ENCODE measurements at regions not wholly inside any gene's neighbourhood (a gene's known extent, or its start where the extent isn't known, plus 50 kb on each side); places are given as distances from the start of the nearest gene placed in this dataset.

- peak; percentile 45 for DNase-seq (ENCODE audit: low read depth)
Measured at GRCh38 chr9:36728651-36729520, 156.2 kb downstream of the MELK start.

GRCh38 chr9:36729906-36730305 lies 157.2 kb downstream of the MELK start:
- no peak for DNase-seq (ENCODE audit: low read depth)

- no peak for DNase-seq (ENCODE audit: low read depth)
Measured at GRCh38 chr9:36730414-36730813, 157.7 kb downstream of the MELK start.

DNA sequence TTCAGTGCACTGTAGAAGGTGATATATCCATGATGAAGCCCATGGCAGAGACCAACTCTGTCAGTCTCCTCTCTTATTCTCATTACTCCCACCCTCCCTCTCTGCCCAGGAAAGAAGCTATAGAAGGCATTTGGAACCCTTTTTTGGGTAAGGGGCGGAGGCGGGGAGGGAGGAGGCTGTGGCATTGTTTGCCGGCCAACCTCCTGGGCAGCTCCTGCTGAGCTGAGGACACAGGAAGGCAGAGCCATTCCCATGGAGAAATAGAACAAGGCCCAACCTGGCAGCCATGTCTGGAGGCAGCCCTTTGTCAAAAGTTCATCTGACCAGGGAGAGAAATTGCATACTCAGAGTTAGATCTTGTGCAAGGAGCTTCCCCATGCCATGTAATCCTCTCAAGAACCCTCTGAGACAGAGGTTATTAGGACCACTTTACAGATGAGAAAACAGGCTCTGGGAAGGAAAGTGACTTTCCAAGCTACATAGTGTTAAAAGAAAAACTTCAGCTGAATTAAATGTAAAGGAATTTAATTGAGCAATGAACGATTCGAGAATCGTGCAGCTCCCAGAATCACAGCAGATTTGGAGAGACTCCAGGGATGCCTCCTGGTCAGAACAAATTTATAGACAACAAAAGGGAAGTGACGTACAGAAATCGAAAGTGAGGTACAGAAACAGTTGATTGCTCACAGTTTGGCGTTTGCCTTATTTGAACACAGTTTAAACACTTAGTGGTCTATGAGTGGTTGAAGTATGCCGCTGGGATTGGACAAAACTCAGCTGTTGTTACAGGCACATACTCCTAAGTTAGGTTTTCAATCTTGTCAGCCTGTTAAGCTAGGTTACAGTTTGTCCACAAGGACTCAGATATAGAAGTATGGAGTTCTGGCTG lies 158.6 kb downstream of the MELK start:
- DNase-seq (ENCODE audit: low read depth) = no peak

- no peak for DNase-seq (ENCODE audit: low read depth)
Measured at GRCh38 chr9:36734737-36735136, 162.0 kb downstream of the MELK start.

DNA sequence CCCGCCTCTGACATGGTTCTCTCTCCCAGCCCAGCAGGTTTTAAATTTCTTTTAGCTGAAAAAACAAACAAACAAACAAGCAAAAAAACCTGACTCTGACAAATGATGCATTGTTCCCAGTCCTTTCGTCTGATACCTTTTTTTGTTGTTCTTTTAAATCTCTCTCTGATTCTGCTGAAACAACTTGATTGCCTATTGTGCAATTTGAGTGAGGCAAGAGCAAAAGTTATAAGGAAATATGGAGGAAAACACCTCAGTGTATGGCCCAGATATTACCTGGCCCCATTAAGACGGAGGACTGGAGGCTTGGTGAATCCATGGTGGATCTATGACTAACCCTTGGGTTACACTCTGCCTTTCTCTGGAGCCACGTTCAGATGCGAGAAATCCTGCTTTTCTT lies 164.0 kb downstream of the MELK start:
- DNase-seq (ENCODE audit: low read depth) = no peak

DNA sequence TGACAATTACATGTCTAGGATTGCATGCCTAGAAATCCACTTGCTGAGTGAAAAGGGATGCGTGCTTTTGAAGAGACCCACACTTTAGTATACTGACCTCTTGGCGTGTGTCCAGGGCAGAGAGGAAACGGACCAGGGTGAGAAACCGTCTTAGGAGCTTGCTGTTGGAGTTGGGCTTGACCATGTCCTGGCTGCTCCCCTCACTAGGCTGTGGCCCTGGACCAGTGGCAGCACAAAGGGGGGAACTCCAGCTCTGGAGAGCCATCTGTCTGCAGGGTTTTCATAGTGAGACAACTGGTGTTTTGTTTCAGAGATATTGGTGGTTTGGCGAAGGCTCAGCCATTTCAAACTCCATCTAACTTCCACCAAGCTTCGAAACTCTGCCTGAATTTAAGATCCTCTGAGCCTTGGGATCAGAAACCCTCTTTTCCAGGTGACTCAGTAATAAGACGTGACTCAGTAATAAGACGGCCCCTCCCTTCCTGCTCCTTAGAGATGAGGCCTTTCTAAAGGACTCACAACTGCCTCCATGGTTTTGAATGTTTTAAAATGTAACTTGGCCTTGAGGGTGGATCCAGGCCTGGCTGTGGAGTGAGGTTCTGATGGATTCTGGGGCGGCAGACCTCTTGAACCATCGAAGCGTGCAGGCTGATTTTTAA lies 165.8 kb downstream of the MELK start:
- no peak for DNase-seq (ENCODE audit: low read depth)

- DNase-seq (ENCODE audit: low read depth) = no peak
Measured at GRCh38 chr9:36739373-36740116, 166.8 kb downstream of the MELK start.

DNA sequence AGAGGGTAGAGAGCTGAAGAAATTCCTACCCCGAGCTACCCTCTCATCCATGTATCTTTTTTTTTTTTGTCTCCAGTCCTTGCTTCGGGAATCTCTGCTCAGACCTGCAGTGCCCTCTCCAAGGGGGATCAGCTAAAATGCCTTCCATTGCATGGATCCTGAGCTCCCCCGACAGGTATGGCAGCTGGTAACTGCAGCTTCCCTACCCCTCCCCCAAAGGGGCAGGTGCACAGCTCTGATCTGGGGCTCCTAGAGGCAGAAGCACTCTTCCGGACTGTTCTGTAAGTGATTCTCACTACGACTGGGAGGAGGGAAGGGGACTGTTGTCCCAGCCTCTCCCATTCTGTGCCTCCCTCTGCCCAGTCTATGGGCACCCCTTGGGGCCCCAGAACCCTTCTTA lies 169.6 kb downstream of the MELK start:
- DNase-seq (ENCODE audit: low read depth) = no peak

DNA sequence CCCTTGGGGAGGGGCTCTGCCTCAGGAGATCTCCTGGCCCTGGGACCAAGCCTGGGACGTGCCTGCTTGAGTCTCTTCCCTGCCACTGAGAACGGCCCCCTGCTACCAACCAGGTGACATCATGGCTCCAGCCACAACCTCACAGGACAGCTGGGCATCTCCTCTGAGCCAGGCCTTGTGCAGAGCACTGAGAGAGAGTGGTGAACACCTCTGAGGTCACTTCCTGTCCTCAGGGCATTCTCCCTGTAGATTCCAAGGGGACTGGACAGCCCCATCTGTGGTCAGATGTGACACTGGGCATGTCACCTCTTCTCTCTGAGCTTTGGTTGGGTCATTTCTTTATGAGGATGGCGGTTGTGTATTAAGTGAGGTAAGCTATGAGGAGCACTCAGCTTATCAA lies 172.0 kb downstream of the MELK start:
- no peak for DNase-seq (ENCODE audit: low read depth)

GRCh38 chr9:36745977-36746376 lies 173.3 kb downstream of the MELK start:
- DNase-seq (ENCODE audit: low read depth) = no peak

GRCh38 chr9:36746415-36746814 lies 173.7 kb downstream of the MELK start:
- no peak for DNase-seq (ENCODE audit: low read depth)

- no peak for DNase-seq (ENCODE audit: low read depth)
Measured at GRCh38 chr9:36748322-36748899, 175.7 kb downstream of the MELK start.

DNA sequence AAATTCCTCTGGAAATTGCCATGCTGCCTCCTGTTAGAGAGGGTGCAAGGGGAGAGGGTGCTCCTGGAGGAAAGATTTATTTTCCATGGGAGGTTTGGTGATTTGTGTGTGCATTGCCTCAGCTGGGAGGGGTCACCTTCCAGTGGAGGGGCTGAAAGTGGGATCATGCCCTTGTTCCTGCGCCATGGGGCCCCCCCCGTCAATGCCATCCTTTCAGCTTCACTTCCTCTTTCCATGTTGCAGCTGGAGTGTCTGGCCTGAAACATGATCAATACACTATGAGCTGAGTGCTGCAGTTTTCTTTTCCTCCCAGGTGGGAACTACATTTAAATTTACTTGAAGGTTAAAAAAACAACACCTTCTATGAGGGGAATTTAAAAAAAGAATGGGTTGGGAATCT lies 176.8 kb downstream of the MELK start:
- no peak for DNase-seq (ENCODE audit: low read depth)

DNA sequence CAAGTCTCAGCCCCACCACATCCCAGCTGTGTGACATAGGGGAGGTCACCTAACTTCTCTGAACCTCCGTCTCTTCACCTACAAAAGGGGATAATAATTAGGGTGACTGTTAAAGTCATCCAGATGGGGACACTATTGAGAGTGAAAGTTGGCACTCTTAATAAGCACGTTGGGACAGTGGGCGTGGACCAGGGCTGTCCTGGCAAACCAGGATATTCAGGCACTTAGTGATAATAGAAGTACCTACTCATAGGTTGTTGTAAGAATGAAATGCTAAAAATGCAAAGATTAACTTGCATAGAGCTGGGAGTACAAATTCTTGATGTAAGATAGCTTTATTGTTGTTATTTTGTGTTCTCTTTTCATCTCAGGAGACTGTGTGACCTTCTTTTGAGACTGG lies 177.9 kb downstream of the MELK start:
- DNase-seq (ENCODE audit: low read depth) = no peak

DNA sequence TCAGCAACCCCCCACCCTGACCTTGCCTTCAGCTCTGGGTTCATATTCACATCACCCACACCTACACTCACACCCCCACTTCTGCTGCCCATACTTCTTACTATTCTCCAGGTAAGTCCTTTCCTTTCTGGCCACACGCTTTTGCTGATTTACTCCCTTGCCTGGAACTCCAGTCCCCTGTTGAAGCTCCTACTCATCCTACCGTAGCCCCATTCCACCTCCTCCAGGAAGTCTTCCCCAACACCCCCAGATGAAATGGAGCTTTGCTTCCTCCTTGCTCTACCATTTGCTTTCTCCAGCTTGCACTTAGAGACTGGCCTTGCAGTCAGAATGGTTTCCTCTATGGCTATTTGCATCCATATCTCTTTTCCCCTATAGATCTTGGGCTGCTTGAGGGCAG lies 182.3 kb downstream of the MELK start:
- no peak for DNase-seq (ENCODE audit: low read depth)

GRCh38 chr9:36759141-36759540 lies 186.4 kb downstream of the MELK start:
- DNase-seq (ENCODE audit: low read depth) = no peak

DNA sequence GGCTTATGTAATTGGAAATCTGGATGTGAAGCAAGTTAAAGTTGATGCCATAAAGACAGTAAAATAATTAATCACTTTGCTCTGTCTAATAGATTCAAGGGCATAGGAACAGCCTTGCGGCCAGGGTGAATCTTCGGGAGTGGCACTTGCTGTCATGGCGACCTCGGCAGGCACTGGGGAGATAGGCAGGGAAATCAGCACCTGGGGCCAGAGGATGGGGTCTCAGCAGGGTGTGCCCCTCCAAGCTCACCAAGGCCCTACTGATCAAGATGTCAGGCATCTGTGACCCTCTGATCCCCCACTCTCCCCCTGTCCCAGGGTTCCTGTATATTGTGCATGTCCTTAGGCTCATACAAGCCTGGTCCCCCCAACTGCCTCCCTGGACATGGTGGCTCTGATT lies 187.3 kb downstream of the MELK start:
- no peak for DNase-seq (ENCODE audit: low read depth)

DNA sequence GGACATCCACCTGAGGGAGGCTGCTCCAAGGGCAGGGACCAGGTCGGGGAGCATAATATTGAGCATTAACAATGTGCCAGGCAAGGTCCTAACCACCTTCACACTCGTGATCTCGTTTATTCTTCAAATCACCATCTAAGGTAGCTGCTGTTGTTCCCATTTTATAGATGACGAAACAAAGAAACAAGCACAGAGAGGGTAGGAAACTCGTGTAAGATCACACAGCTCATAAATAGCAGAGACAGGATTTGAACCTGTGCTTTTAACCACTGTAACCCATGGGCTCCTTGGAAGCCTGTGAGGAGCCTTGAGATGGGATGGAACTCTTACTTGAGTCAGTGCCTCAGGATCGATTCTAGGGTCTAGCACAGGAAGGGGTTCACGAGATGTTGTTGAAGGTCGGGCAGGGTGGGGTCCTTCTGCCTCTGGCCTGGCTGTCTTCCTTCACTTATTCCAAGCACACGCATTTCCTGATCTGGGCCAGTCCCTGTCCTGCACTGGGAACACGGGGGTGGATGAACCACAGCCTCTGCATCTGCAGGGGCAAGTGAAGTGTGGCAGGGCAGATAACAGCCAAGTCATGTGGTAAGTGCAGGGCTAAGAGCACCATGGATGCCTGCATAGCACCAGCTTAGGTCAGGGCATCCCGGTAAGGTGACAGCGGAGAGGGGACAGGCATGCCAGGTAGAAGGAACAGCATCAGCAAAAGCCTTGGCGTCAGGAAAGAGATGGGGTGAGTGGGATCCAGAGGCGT lies 188.1 kb downstream of the MELK start:
- DNase-seq (ENCODE audit: low read depth) = no peak

DNA sequence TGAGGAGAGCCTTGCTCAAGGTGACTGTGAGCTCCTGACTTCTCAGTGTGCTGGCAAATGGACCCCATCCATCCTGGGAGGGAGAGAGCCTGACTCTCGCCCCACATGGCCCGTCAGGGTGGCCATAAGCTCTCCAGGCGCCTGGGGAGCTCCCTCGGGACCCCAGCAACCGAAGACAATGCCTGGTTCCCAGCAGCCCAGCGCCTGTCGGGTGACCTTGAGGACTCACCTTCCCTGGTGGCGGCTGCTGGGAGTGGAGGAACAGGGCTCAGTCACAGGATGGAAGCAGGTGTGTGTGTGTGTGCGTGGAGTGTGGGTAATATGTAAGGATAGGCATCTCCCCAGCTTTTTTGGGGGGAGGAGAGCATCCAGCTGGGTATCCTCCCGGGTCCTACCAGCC lies 190.3 kb downstream of the MELK start:
- no peak for DNase-seq (ENCODE audit: low read depth)

DNA sequence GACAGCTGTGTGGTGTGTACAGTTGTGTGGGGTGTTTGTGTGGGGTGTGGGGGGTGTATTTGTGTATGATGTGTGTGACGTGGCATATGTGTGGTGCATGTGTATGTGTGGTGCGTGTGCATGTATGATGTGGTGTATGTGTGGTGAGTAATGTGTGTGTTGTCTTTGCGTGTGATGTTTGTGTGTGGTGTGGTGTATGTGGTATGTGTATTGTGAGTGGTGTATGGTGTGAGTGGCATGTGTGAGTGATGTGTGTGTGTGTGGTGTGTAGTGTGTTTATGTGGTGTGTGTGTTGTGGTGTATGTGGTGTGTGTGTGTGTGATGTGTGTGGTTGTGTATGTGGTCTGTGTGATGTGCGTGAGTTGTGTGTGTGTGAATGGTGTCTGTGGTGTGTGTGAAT lies 191.1 kb downstream of the MELK start:
- no peak for DNase-seq (ENCODE audit: low read depth)

Data from activated T-helper 9 cell treated with anti-CD3 and anti-CD28 coated beads, Interleukin-2, amount 50 U/mL, for 16 hours (primary cell).